Ascending aorta (tissue), 2 donors: ENCODE measurements at regions not wholly inside any gene's neighbourhood (a gene's known extent, or its start where the extent isn't known, plus 50 kb on each side); places are given as distances from the start of the nearest gene placed in this dataset.

Experiments used
- DNase-seq, 2 donors: peaks; one replicate each; pipeline ENCODE4 v3.0.0-alpha.2; 2019; ENCODE audit warnings: low spot score in 2 of 2
- H3K27ac ChIP-seq, 2 donors: fragments of 200-600 bp; sonication (generic); one replicate each; pipeline ENCODE4 v1.5.1; 2016 to 2017; ENCODE audit warnings: mild to moderate bottlenecking in 1 of 2
- H3K27me3 ChIP-seq: fragments of 200-600 bp; sonication (generic); one replicate; pipeline ENCODE4 v1.5.1; 2017
- H3K36me3 ChIP-seq, 2 donors: fragments of 200-600 bp; sonication (generic); one replicate each; pipeline ENCODE4 v1.5.1; 2016
- H3K4me1 ChIP-seq, 2 donors: fragments of 200-600 bp; sonication (generic); one replicate each; pipeline ENCODE4 v1.5.1; 2016 to 2017; ENCODE audit warnings: mild to moderate bottlenecking in 1 of 2
- H3K4me3 ChIP-seq, 2 donors: fragments of 200-600 bp; sonication (generic); one replicate each; pipeline ENCODE4 v1.5.1; 2016 to 2017; ENCODE audit warnings: mild to moderate bottlenecking in 1 of 2
- H3K9me3 ChIP-seq, 2 donors: fragments of 200-600 bp; sonication (generic); one replicate each; pipeline ENCODE4 v1.5.1; 2016
- intact Hi-C: fragments of 100-400 bp; cut with DNase I; formaldehyde crosslinking; loops from one replicate; pipeline ENCODE4 v1.15.1; 2023
- TF ChIP-seq, protein P1 (sequence below), 3 experiments: fragments of 200-600 bp in 2 of 3; fragments of 450-650 bp in 1 of 3; sonication (generic) in 2 of 3; IDR thresholded peaks; one replicate each; pipeline ENCODE4 v1.5.1; 2016 to 2019; ENCODE audit warnings: antibody characterized with exemption in 3 of 3, mild to moderate bottlenecking in 1 of 3, moderate library complexity in 1 of 3

DNA sequence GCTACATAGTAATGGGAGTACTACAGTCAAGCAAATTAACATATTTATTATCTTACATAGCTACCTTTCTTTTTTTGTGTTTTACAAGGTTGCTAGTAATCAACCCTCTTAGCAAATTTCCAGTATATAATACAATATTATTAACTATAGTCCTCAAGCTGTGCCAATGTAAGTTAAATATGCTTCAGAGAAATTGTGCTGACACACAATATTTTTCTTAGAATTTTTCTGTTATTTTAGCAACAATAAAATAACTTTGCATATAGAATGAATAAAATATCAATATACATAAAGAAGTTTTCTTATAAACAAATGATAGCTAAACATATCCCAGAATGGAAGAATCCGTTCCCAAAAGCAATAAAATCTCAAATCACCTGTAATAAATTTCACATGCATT lies 1605.1 kb downstream of the REEP3 start:
- DNase-seq = no peak
- Histone ChIP-seq H3K27ac (no peak overlapping the region), H3K4me3 (no peak overlapping the region), H3K4me1 (no peaks in the 10 kb centered on the region), H3K9me3 (no peaks in the 10 kb centered on the region), H3K36me3 (no peaks in the 10 kb centered on the region), H3K27me3 (no peaks in the 10 kb centered on the region)
- intact Hi-C loops = no loop called here
- TF ChIP-seq, protein P1, sequence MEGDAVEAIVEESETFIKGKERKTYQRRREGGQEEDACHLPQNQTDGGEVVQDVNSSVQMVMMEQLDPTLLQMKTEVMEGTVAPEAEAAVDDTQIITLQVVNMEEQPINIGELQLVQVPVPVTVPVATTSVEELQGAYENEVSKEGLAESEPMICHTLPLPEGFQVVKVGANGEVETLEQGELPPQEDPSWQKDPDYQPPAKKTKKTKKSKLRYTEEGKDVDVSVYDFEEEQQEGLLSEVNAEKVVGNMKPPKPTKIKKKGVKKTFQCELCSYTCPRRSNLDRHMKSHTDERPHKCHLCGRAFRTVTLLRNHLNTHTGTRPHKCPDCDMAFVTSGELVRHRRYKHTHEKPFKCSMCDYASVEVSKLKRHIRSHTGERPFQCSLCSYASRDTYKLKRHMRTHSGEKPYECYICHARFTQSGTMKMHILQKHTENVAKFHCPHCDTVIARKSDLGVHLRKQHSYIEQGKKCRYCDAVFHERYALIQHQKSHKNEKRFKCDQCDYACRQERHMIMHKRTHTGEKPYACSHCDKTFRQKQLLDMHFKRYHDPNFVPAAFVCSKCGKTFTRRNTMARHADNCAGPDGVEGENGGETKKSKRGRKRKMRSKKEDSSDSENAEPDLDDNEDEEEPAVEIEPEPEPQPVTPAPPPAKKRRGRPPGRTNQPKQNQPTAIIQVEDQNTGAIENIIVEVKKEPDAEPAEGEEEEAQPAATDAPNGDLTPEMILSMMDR (IDR thresholded peaks at IDR 0.05) = no peak

DNA sequence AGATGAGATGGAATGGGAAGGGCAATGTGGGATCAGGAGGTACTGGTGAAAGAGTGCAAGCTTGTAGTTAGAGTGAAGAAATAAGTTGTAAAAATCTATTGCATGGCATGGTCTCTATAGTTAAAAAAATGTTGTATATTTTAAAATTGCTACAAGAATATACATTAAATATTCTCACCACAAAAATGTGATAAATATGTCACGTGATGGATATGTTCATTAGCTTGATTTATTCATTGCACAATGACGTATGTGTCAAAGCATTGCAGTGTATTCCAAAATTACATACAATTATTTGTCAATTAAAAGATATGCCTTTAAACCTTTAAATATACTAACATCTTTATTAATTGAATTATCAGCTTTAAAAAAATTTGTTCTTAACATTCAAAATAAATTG lies 1607.1 kb downstream of the REEP3 start:
- TF ChIP-seq, protein P1 (IDR thresholded peaks at IDR 0.05) = no peak
- DNase-seq = no peak

DNA sequence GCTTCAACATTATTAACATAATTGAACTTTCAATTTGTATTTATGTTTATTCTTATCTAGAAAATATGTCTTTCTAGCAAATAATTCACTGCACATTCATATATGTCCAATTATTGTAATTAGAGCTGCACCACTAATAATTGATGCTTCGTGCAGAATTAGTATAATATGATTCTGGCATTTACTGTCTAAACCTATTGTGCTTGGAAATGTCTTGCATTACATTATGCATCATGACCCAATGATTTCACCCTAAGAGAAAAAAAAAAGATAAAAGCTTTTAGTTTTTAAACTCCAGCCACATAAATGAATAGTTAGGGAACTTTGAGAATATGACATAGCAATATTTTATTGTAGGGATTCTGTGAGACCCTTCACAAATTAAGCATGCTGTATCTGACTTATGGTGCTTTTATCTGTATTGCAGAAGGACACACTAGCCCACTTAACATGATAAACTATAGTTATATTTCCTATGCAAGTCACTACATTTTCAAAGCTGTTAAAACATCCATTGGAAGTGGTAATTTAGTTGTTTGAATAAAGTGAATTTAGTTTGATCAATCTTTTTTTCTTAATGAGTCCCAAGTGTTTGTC lies 1609.1 kb downstream of the REEP3 start:
- Histone ChIP-seq H3K27ac (no peak overlapping the region), H3K27me3 (no peaks in the 10 kb centered on the region), H3K4me1 (no peaks in the 10 kb centered on the region), H3K36me3 (no peaks in the 10 kb centered on the region), H3K4me3 (no peak overlapping the region), H3K9me3 (no peaks in the 10 kb centered on the region)
- intact Hi-C loops = no loop called here
- TF ChIP-seq, protein P1 (IDR thresholded peaks at IDR 0.05) = no peak
- no peak for DNase-seq

More for the DNA sequence above, 1607.1 kb downstream of the REEP3 start:
- Histone ChIP-seq H3K27me3 (no peaks in the 10 kb centered on the region), H3K36me3 (no peaks in the 10 kb centered on the region), H3K4me3 (no peak overlapping the region), H3K27ac (no peak overlapping the region), H3K4me1 (no peaks in the 10 kb centered on the region), H3K9me3 (no peaks in the 10 kb centered on the region)
- intact Hi-C loops = no loop called here

DNA sequence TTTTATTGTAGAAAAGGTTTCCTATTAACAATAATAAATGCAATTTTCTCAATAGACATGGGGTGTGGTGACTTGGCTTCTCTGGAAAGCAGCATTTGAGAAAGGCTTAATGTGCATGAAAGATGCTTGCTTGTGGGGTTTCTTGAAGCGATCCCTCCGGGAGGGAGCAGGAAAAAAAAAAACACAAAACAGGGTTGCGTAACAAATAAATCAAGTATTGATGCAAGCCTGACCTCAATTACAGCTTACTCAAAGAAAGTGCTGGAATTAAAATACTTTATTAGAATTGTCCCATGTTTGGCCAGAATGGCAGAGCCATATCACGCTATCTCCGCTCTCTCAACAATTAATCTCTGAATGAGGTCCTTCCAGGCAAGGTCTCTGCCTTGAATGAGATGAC lies 1612.5 kb downstream of the REEP3 start:
- Histone ChIP-seq H3K27ac (no peak overlapping the region), H3K4me1 (no peaks in the 10 kb centered on the region), H3K27me3 (no peaks in the 10 kb centered on the region), H3K4me3 (no peak overlapping the region), H3K36me3 (no peaks in the 10 kb centered on the region), H3K9me3 (no peaks in the 10 kb centered on the region)
- TF ChIP-seq, protein P1 (IDR thresholded peaks at IDR 0.05) = no peak
- DNase-seq = no peak
- intact Hi-C loops = no loop called here

DNA sequence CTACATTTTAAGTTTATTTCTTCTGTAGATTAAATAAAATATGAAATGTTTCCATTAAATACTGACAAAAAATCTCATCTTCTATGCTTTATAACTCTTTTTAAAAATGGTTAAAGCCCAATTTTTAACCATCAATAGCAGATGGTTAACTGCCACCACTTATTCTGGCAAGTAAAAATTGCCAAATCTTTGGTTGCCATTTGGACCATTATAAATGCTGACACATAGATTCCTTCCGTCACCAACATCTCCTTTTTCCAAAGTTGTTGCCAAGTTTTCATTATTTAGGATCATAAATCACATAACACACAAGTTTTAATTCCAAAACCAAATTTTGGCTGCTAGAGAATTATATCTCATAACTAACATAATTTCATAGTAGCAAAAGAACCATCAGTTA lies 1614.3 kb downstream of the REEP3 start:
- no peak for DNase-seq
- Histone ChIP-seq H3K9me3 (no peaks in the 10 kb centered on the region), H3K4me1 (no peaks in the 10 kb centered on the region), H3K27me3 (no peaks in the 10 kb centered on the region), H3K27ac (no peak overlapping the region), H3K4me3 (no peak overlapping the region), H3K36me3 (no peaks in the 10 kb centered on the region)
- intact Hi-C loops = no loop called here
- TF ChIP-seq, protein P1 (IDR thresholded peaks at IDR 0.05) = no peak
